OCI-M1 (cell line): ENCODE measurements at regions not wholly inside any gene's neighbourhood (a gene's known extent, or its start where the extent isn't known, plus 50 kb on each side); places are given as distances from the start of the nearest gene placed in this dataset.

Experiments used
- DNase-seq: peaks from one replicate; lab custom pipeline; 2025; lab: John Stamatoyannopoulos, UW

GRCh38 chr12:53803194-53803593 lies 51.4 kb upstream of the CISTR start:
- DNase-seq, result no peak

- peak; percentile 18 for DNase-seq
Measured at GRCh38 chr12:53803703-53804102, 51.9 kb upstream of the CISTR start.

GRCh38 chr12:53804429-53804828 lies 52.6 kb upstream of the CISTR start:
- no peak for DNase-seq

GRCh38 chr12:53805067-53805466 lies 53.3 kb upstream of the CISTR start:
- no peak for DNase-seq

- no peak for DNase-seq
Measured at GRCh38 chr12:53805791-53806190, 54.0 kb upstream of the CISTR start.

- peak; percentile 9 for DNase-seq
Measured at GRCh38 chr12:53806721-53807120, 54.9 kb upstream of the CISTR start.

- DNase-seq, result peak; percentile 30
Measured at GRCh38 chr12:53807322-53807860, 55.6 kb upstream of the CISTR start.

GRCh38 chr12:53808023-53808705 lies 56.4 kb upstream of the CISTR start:
- no peak for DNase-seq

- DNase-seq, result peak; percentile 91
Measured at GRCh38 chr12:53809005-53809404, 57.2 kb upstream of the CISTR start.

- no peak for DNase-seq
Measured at GRCh38 chr12:53810950-53811349, 59.2 kb upstream of the CISTR start.

GRCh38 chr12:53811606-53812005 lies 59.8 kb upstream of the CISTR start:
- no peak for DNase-seq

- DNase-seq, result no peak
Measured at GRCh38 chr12:53816360-53817020, 64.7 kb upstream of the CISTR start.

GRCh38 chr12:53817021-53817389 lies 65.2 kb upstream of the CISTR start:
- no peak for DNase-seq

- DNase-seq, result no peak
Measured at GRCh38 chr12:53820514-53821306, 68.9 kb upstream of the CISTR start.

GRCh38 chr12:53824001-53824712 lies 72.4 kb upstream of the CISTR start:
- no peak for DNase-seq

- no peak for DNase-seq
Measured at GRCh38 chr12:53825246-53826081, 73.7 kb upstream of the CISTR start.

GRCh38 chr12:53827306-53827705 lies 75.5 kb upstream of the CISTR start:
- DNase-seq, result no peak

GRCh38 chr12:53828598-53828997 lies 76.8 kb upstream of the CISTR start:
- DNase-seq, result peak; percentile 33

- no peak for DNase-seq
Measured at GRCh38 chr12:53829130-53829819, 77.5 kb upstream of the CISTR start.

- peak; percentile 12 for DNase-seq
Measured at GRCh38 chr12:53830631-53831030, 78.9 kb upstream of the CISTR start.
